OCI-LY3 (cell line): ENCODE measurements at regions not wholly inside any gene's neighbourhood (a gene's known extent, or its start where the extent isn't known, plus 50 kb on each side); places are given as distances from the start of the nearest gene placed in this dataset.

Source experiments
- EZH2phosphoT487 ChIP-seq: fragments of 200-600 bp; shearing (Covaris generic); IDR thresholded peaks from 2 replicates; pipeline ENCODE4 v1.6.1; 2018; ENCODE audit warnings: antibody characterized with exemption, mixed run types, low read depth
- TF ChIP-seq, protein P1 (sequence below): fragments of 200-600, 300-600 bp; sonication (generic); IDR thresholded peaks from 2 replicates; pipeline ENCODE4 v1.5.1; 2014; ENCODE audit warnings: antibody characterized with exemption, low read length, low read depth

DNA sequence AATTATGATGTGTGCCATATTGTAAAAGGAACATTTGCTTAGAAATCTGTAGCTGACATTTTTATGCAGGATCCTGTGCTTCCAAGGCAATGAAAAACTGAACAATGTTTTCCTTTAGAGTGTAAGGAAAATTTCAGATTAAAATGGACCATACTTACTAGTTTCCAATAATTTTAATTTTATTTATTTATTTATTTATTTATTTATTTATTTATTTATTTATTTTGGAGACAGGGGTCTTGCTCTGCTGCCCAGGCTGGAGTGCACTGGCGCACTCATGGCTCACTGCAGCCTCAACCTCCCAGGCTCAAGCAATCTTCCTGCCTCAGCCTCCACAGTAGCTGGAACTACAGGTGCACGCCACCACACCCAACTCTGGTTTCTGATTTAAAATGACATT is 369.8 kb upstream of the HAND2 start:
- TF ChIP-seq, protein P1, sequence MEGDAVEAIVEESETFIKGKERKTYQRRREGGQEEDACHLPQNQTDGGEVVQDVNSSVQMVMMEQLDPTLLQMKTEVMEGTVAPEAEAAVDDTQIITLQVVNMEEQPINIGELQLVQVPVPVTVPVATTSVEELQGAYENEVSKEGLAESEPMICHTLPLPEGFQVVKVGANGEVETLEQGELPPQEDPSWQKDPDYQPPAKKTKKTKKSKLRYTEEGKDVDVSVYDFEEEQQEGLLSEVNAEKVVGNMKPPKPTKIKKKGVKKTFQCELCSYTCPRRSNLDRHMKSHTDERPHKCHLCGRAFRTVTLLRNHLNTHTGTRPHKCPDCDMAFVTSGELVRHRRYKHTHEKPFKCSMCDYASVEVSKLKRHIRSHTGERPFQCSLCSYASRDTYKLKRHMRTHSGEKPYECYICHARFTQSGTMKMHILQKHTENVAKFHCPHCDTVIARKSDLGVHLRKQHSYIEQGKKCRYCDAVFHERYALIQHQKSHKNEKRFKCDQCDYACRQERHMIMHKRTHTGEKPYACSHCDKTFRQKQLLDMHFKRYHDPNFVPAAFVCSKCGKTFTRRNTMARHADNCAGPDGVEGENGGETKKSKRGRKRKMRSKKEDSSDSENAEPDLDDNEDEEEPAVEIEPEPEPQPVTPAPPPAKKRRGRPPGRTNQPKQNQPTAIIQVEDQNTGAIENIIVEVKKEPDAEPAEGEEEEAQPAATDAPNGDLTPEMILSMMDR = no peak
- no peak for TF ChIP-seq EZH2phosphoT487
